HG03064 (cell line): ENCODE measurements at regions not wholly inside any gene's neighbourhood (a gene's known extent, or its start where the extent isn't known, plus 50 kb on each side); places are given as distances from the start of the nearest gene placed in this dataset.

ENCODE experiments used
- ATAC-seq: cut with Tn5 transposase; IDR thresholded peaks from one replicate; pipeline ENCODE4 v1.9.1; 2021; ENCODE audit warnings: low read depth; ENCODE audit not compliant: unreplicated experiment

GRCh38 chr7:41156268-41156667, 546.6 kb downstream of the INHBA start:
- ATAC-seq: no peak

- no peak for ATAC-seq
Measured at GRCh38 chr7:41153268-41153667, 549.6 kb downstream of the INHBA start.

- ATAC-seq: no peak
Measured at GRCh38 chr7:41152179-41152678, 550.7 kb downstream of the INHBA start.

- ATAC-seq: no peak
Measured at GRCh38 chr7:41149576-41149975, 553.3 kb downstream of the INHBA start.

GRCh38 chr7:41148521-41148951, 554.4 kb downstream of the INHBA start:
- ATAC-seq: no peak

- ATAC-seq: no peak
Measured at GRCh38 chr7:41147606-41148485, 555.0 kb downstream of the INHBA start.

- no peak for ATAC-seq
Measured at GRCh38 chr7:41146429-41146828, 556.5 kb downstream of the INHBA start.

GRCh38 chr7:41145656-41146055, 557.2 kb downstream of the INHBA start:
- ATAC-seq: no peak

- ATAC-seq: no peak
Measured at GRCh38 chr7:41142904-41143473, 559.9 kb downstream of the INHBA start.

GRCh38 chr7:41139789-41140188, 563.1 kb downstream of the INHBA start:
- no peak for ATAC-seq

- no peak for ATAC-seq
Measured at GRCh38 chr7:41136551-41136950, 566.3 kb downstream of the INHBA start.

GRCh38 chr7:41135511-41135910, 567.4 kb downstream of the INHBA start:
- no peak for ATAC-seq

- ATAC-seq: peak; percentile 86
Measured at GRCh38 chr7:41134300-41135255, 568.3 kb downstream of the INHBA start.

- no peak for ATAC-seq
Measured at GRCh38 chr7:41133690-41134299, 569.1 kb downstream of the INHBA start.

GRCh38 chr7:41131956-41132355, 570.9 kb downstream of the INHBA start:
- no peak for ATAC-seq

GRCh38 chr7:41130561-41131236, 572.2 kb downstream of the INHBA start:
- no peak for ATAC-seq

GRCh38 chr7:41130086-41130485, 572.8 kb downstream of the INHBA start:
- ATAC-seq: no peak

GRCh38 chr7:41125343-41125742, 577.5 kb downstream of the INHBA start:
- ATAC-seq: no peak

GRCh38 chr7:41122256-41122987, 580.5 kb downstream of the INHBA start:
- ATAC-seq: no peak
